GM19438 (cell line): ENCODE measurements at regions not wholly inside any gene's neighbourhood (a gene's known extent, or its start where the extent isn't known, plus 50 kb on each side); places are given as distances from the start of the nearest gene placed in this dataset.

ENCODE experiments used
- ATAC-seq: cut with Tn5 transposase; IDR thresholded peaks from one replicate; pipeline ENCODE4 v1.9.1; 2021; ENCODE audit warnings: low read depth; ENCODE audit not compliant: unreplicated experiment

DNA sequence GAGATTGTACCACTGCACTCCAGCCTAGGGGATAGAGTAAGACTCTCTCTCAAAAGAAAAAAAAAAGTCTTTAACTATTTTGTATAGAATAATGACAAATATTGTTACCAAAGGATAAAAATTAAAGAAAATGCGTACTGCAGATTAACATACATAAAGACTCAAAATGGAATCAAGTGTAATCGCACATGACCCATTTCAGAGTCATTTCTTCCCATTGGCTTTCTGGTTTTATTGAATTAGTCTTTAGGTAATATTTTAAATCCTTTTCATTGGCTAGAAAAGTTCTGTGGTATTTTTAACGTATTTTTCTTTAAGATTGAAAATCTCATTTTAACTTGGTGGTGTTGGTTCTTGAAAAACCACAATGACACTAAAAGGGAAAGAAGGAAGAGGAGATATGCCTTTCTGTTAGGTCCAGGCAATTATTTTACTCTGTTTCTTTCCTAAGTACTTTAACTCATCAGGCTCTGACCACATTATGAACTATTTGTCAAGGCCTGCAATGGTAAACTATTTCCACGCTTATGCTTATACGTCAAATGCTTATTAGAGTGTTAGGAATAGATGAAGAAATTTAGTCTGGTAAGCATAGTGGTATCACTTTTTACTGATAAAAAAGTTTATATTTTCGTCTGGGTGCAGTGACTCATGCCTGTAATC is 52.3 kb downstream of the PLEKHG1 start:
- no peak for ATAC-seq

DNA sequence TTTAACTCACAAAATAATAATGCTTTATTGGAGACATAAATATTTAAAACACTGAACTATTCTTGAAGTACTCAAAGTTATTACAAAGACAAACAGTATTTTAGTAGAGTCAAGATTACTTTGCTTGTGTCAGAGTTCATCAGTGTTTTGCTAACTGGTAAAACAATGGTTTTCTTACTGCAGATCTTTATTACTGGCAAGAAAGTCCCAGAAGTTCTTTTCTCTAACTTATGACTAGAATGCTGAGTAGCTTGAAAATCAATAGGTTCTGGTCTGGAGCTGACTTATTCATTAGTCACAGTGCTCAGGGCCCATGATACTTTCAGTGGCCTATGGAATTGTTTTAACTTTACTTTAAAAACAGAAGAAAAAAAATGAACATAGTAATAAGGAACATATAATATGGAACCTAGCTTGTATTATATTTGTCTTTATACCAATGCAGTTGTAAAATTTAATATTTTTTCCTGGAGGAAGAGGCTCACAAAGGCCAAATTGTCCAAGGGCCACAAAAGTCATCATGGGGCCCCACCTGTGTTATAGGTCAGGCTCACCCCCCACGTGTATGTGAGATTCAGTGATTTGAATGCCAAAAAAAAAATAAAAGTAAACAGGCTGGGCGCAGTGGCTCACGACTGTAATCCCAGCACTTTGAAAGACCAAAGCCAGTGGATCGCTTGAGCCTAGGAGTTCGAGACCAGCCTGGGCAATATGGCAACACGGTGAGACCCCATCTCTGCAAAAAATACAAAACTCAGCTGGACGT is 53.3 kb downstream of the PLEKHG1 start:
- ATAC-seq = no peak

DNA sequence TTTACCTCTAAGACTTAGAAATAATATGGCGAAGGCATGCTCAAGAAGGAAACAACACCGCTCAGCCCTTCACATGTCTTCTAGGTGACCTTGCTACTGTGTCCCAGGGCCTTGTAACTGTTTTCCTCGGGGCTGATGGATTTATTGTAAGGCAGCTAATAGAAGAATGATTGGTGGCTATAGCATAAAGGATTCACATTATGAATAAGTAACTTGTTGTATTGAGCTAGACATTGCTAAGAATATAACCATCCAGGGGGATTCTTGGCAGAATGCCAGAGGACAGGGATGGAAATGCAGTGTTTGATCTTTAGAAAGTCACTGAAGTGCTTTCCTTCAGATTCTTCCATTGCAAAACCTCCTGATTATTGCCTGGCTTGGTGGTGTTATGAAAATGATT is 54.9 kb downstream of the PLEKHG1 start:
- no peak for ATAC-seq

DNA sequence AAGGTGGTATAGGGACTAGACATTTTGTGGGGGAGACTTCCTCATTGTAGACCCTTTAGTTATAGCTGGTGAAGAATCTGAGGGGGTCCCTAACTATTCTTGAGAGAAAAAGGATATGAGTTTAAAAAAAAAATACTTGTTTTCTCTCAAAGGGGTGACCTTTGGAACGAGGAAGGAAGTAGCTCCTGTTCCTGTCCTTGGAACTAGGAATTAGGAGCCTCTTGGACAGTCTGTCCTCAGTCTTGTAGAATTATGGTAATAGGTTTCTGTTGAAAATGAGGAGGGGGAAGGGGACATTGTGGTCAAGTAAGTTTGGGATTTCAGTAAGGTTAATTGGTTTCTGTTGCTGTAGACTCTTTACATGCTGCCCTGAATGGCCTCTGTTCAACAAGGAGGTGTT is 56.5 kb downstream of the PLEKHG1 start:
- ATAC-seq = no peak

DNA sequence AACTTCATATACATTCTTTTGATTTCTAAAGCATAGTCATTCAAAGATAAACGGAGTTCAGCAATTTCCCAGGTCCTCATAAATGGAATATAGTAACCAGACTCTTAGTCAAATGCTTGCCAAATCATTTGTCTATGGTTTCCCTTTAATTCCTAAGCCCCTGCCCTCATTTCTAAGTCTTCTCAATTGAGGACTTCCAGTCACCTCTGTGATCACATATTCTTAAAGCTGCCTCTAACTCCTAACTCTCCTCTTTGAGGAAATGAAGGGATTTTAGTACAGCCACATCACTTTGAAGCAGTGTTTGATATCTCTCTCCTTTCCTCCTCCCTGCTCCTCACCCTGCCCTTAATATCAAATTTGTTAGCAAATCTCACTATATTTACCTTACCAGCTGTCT is 58.7 kb downstream of the PLEKHG1 start:
- ATAC-seq = no peak

DNA sequence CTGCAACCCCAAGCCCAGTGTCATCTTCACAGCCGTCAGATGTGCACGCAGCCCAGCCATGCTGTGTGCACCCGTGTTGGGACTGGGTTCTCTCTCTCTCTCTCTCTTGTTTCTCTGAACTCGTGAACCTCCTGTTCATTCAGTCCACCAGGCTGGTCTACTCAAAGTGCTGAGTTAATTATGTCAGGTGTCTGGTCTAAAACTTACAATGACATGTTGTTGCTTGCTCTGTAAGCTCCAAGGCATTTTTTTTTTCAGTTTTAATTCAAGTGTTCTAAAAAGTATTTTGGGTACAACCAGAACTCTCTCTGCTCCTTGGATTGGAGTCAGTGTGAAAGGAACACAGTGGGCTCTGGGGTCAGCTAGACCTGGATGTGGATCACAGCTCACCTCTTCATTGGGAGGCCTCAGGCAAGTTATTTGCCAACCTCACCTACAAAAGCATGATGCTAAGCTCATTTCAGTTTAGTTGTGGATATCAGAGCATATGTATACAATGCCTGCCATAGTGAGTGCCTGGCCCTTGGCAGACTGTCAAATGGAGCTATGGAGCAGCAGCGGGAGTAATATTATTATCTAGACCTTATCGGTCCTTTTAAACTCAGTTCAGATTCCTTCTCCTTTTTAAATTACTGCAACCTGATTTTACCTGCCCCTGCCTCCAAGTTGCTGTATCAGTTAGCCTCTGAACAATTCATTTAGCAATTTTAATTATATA is 59.5 kb downstream of the PLEKHG1 start:
- ATAC-seq = no peak

DNA sequence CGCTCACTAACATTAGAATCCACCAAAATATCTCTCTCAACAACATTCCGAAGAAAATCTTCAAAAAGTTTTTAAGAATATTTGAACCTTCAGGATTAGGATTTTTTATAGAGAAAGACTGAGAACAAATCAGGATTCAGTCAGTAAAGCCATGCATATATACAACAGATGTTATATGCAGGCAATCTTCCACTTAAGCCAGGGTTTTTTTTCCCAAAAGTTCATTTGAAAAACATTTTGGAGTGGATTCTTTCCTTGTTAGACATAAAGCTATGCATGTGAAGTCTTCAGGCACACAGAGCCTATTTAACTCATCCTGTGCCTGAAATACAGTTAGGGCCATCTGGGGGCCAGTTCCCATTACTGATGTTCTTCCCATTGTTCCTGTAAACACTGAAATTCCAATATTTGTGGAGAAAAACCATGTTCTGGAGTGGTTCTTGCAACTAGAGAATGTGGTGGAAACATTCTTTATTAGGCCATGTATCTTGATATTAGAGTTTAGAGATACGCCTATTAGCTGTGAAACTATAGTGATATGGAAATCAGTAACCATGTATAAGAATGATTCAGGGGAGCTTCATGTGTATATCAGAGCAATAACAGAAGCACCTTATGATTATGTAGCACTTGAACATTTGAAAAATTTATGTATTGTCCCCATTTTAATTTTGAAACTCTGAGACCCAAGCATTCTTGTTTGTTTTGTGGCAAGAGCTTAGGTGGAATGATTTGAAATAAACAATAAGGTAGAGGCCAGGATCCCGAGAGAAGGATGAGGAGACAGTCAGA is 61.7 kb downstream of the PLEKHG1 start:
- no peak for ATAC-seq

DNA sequence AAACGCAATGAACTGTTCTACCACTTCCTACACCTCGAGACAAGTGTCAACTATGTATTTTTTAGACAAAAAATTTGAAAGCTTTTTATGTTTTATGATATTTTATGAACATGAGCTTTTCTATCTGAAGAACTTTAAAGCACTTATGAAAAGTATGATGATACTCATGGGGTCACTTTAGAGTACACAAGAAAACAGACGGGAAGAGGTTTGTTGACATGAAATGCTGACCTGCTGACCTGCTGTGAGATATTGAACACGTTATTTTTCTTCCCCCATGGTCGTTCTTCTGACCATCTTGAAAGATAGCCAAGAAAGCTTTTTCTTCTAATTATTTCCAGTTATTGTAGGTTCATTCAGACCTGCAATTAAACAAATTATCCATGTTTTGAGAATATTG is 63.1 kb downstream of the PLEKHG1 start:
- ATAC-seq = no peak

DNA sequence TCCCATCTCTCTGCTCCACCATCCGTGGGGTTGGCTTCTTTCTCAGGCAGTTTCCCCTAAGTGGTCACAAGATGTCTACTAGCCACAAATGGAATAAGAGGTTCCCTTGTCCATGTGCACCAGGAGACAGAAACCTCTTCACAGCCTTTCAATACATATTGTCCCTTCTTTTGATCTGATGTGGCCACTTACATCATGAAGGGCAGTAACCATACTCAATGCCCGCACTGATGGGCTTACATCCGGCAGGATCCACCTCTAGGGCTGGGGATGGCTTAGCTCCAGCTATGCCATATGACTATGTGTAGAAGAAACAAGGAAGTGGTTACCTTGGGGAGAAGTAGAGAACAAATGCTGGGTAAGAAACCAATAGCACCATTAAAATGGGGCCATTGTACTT is 64.4 kb downstream of the PLEKHG1 start:
- no peak for ATAC-seq

DNA sequence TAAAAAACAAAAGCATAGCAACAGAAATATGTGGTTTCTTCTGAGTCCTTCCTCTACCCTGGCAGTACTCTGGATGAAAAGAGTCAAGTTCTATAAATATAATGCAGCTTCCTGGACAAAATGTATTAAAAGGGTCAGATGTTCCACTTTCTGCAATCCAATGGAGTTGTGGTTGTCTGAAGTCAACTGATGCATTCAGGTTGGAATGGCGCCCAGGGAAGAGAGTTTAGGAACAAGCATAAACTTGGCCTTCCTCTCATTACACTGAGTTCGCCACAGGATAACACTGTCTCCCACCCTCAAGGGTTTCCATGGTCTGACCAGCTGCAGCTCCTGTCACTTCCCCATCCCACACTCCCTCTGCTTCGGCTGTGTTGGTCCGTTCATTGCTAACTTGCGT is 66.4 kb downstream of the PLEKHG1 start:
- ATAC-seq = no peak

DNA sequence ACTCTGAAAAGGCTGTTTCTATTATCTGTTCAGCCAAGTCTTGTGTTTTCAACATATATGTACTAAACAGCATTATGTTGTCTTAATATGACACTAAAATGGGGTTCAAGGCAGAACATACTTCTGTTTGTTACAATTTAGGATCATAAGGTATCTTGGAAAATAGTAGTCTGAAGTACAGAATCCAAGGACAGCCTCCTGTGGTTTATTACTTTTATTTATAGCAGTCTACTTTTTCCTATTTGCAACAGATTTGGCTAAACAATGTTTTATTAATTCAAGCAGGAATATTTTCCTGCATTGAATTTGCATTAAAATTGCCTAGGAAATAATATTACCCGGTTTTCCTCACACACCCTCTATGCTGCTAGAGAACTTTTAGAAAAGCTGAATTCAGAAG is 67.7 kb downstream of the PLEKHG1 start:
- no peak for ATAC-seq

DNA sequence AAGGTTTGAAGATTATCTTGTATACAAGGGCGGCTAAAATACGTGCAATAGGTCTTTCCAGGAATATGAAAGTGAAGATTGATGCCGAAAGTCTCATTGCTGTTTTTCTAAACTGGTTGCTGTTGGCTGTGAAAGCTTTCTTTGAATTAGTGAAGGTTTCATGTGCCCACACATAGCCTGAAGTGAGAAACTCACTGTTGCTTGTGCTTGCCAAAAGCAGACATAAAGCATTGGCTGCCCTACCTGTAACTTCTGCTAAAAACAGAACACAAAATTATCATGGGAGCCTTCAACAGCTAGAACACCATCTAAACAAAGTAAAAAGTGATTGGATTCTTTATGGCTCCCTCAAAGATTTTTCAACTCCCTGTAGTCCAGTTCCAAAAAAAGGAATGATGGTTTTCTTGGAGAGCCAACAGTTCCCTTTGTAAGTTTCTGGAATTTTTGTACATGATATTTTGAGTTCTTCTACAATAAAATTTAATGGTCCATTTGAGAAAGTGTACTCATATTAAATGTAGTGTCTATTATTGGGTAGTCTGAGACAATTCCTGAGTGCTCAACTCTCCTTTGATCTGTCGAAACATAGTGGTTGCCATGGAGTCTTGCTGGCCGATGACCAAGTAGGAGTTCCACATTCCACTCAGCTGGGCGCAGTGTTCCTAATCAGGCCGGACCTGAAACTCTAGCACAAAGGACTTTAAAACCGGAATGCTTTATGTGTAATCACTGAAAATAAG is 68.5 kb downstream of the PLEKHG1 start:
- ATAC-seq = no peak

DNA sequence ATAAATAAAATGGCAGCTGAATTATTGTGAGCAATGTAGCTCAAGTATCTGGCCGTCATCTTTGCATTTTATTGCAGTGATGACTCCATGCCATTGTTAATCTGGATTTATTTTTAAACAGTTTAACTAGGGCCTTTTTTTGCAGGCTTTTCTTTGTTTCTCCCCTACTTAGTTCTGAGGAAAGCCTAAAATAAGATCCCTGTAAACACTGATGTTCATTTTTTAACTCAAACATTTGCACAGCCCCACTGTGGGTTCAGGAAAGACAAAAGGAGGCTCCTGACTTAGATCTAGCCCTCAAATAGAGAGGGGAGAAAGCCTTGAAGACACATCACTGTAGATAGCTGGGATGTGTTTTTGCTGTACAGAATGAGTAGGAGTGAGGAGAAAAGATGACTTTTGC is 69.2 kb downstream of the PLEKHG1 start:
- ATAC-seq = no peak

DNA sequence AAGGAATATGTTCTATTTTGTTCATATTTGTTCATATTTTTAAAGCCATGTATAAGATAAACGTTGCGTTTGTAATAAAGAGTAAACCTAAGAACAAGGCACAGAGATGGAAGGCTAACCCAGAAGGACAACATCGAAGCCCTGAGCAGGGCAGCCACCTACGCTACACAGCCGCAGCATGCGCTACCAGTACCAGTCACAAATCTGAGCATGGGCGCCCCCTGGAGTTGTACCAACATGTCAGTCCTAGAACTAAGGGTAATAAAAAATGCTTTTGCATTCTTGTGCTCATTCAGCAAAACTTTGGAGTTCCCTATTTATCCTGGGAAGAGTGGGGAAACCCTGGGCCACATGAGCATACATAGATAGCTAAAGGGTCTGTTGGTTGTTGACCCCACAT is 70.6 kb downstream of the PLEKHG1 start:
- no peak for ATAC-seq

DNA sequence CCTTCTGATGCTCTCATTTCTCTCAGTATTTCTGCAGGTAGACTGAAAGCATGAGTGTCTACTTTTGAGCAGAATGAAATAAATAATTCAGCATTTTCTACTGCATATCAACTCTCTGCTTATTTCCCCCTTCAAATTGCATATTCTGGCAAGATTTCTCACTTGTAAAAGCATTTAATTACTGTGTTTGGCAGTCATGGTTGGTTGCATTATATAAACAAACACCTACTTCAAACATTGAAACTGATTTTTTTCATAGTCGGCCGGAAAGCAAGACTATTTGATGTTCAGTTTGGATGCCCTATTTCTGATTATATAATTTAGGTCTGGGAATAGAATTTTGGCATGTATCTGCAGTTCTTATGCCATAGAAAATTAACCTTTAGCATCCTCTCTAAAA is 73.1 kb downstream of the PLEKHG1 start:
- ATAC-seq = no peak

DNA sequence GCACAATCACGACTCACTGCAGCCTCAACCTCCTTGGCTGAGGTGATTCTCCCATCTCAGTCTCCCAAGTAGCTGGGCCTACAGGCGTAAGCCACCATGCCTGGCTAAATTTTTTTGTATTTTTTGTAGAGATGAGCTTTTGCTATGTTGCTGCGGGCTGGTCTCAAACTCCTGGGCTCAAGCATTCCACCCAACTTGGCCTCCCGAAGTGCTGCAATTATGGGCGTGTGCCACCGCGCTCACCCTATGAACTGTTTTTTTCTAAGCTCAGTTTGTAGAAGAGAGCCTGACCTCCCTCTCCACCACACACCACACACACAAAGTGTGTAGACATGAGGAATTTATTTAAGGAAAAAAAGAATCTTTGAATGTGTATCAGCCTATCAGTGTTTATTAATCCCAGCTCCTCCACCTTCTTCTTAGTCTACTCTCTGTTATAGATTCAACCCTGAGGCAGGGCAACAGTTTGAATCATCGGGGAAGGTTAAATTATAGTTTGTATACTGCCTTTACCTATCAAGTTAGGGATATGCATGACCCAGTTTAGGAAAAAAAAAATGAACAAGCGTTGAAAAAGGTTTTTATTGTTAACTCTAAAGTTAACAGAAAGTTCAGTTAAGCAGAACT is 74.1 kb downstream of the PLEKHG1 start:
- no peak for ATAC-seq

DNA sequence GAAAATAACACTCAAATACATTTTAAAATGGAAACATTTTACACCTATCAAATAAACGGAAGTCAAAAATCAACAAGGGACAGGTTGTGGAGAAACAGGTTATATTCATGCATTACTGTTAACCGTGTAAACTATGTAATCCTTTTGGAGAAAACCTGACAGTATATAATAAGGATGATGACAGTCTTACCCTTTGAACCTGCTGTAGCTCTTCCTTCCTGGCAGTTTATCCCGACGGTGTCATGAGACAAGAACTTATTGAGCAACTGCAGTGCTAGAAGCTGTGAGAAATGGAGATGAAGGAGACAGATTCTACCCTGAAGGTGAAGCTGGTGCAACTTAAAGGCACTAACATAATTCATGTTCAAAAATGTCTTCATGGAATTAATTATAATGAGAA is 76.7 kb downstream of the PLEKHG1 start:
- ATAC-seq = no peak

DNA sequence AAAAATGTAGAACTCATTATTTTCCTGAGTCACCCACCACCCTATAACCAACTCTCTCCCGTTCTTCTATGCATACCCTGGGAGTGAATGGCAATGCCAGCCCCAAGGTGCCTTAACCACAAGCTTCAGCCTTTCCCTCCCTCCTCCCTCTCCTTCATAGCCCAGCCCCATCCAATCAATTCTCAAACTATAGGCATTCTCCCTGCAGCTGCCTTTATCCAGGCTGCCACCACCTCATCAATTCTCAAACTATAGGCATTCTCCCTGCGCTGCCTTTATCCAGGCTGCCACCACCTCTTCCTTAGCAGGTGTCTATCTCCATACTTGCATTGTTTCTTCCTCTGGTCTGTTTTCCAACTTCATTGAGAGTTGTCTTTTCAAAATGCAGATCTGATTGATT is 77.1 kb downstream of the PLEKHG1 start:
- no peak for ATAC-seq

DNA sequence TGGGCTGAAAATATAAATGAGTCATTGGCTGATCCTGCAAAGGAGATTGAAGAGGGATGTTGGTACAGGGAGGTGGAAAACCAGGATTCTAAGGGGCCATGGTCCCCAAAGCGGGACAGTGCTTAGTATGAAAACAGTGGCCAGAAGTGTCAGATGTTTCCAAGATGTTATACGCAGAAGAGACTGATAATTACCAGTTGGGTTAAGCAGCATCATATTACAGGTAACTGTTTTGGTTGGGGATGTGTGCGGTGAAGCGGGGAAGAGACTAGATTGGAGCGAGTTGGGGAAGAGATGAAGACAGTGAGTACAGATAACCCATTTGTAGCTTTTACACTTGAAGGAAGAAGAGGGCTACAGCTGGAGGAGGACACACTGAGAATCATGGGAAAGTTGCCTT is 80.8 kb downstream of the PLEKHG1 start:
- ATAC-seq = no peak
